ENCODE measurements at regions not wholly inside any gene's neighbourhood (a gene's known extent, or its start where the extent isn't known, plus 50 kb on each side); places are given as distances from the start of the nearest gene placed in this dataset.

GRCh38 chr22:48198489-48199459 lies 1436.3 kb downstream of the TBC1D22A start:
- no peak for TF ChIP-seq EZH2 (IDR thresholded peaks at IDR 0.05; ENCODE audit: borderline replicate concordance, insufficient read depth, low read depth, low read length, poor library complexity, severe bottlenecking)
- TF ChIP-seq, protein P1, sequence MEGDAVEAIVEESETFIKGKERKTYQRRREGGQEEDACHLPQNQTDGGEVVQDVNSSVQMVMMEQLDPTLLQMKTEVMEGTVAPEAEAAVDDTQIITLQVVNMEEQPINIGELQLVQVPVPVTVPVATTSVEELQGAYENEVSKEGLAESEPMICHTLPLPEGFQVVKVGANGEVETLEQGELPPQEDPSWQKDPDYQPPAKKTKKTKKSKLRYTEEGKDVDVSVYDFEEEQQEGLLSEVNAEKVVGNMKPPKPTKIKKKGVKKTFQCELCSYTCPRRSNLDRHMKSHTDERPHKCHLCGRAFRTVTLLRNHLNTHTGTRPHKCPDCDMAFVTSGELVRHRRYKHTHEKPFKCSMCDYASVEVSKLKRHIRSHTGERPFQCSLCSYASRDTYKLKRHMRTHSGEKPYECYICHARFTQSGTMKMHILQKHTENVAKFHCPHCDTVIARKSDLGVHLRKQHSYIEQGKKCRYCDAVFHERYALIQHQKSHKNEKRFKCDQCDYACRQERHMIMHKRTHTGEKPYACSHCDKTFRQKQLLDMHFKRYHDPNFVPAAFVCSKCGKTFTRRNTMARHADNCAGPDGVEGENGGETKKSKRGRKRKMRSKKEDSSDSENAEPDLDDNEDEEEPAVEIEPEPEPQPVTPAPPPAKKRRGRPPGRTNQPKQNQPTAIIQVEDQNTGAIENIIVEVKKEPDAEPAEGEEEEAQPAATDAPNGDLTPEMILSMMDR (IDR thresholded peaks at IDR 0.05) = no peak
- Mint-ChIP-seq H3K27me3 (peaks cover 37% of the 10 kb centered on the region), H3K9me3 (ENCODE audit: insufficient read depth) (no peaks in the 10 kb centered on the region), H3K27ac (no peak overlapping the region), H3K4me1 (peaks cover 8% of the 10 kb centered on the region), H3K4me3 (no peak overlapping the region)
- Histone ChIP-seq H3K4me2 (replicated peaks; ENCODE audit: low read depth, low read length, poor library complexity, severe bottlenecking) (peak overlapping the region; percentile 24), H3K27ac (ENCODE audit: low read length in 2 of 2) (no peak overlapping the region), H3K27me3 (replicated peaks in 1 of 4; ENCODE audit: control extremely low read depth in 1 of 4, control insufficient read depth in 3 of 4, insufficient read depth in 4 of 4, low read length in 3 of 4) (peaks cover 0 to 11% (median 4%) of the 10 kb centered on the region in 4 experiments), H3K9ac (ENCODE audit: low read length) (peak overlapping the region; percentile 9), H4K20me1 (ENCODE audit: control insufficient read depth, insufficient read depth, low read length, poor library complexity, severe bottlenecking) (no peaks in the 10 kb centered on the region), H3K9me3 (ENCODE audit: control extremely low read depth in 1 of 3, control insufficient read depth in 2 of 3, insufficient read depth in 1 of 3, low read length in 2 of 3) (peaks cover 0 to 11% (median 0%) of the 10 kb centered on the region in 3 donors), H2AFZ (ENCODE audit: insufficient read depth, low read depth, low read length, poor library complexity, severe bottlenecking) (no peak overlapping the region), H3K4me1 (ENCODE audit: control insufficient read depth in 2 of 2, insufficient read depth in 2 of 2, low read length in 2 of 2) (peaks cover 7 to 8% of the 10 kb centered on the region in 2 donors), H3K4me3 (ENCODE audit: control extremely low read depth in 1 of 5, extremely low read depth in 1 of 5, insufficient read depth in 1 of 5, low read depth in 2 of 5, low read length in 4 of 5) (no peak overlapping the region), H3K79me2 (ENCODE audit: control insufficient read depth, insufficient read depth, low read length) (no peaks in the 10 kb centered on the region), H3K36me3 (replicated peaks in 1 of 2; ENCODE audit: control extremely low read depth in 1 of 2, control insufficient read depth in 1 of 2, extremely low read depth in 1 of 2, insufficient read depth in 2 of 2, low read length in 1 of 2) (no peaks in the 10 kb centered on the region)
- 22% methylated on average over 11 of the region's 11 CpGs for WGBS (ENCODE audit: insufficient coverage)
- ATAC-seq (ENCODE audit: low read depth) (no peak), DNase-seq (no peak)
- CTCF ChIA-PET = no interaction called here
- POLR2A ChIA-PET = no interaction called here
- intact Hi-C loops (cut with micrococcal nuclease) = no loop called here

DNA sequence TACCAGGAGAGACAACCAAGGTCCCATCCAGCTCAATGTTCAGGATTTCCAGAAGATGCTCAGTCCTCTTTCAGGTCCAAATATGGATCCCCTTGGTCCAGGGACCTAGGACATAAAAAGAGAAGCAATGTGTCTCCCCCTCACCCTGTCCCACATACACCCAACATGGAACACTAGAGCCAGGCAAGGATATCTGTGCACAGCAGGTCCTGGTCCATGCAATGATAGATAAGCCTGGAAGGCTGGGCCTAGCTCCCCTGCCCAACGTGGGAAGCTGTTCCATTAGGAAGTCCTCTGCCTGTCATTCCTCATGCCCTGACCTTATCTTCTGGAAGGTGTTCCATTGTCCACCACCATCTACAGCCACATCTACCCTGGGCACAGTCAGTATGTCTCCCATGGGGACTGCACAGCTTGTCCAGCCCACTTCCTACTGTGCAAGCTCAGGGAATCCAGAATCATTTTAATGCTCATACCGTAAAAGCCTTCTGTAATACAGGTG lies 1434.8 kb downstream of the TBC1D22A start:
- DNase-seq (no peak), ATAC-seq (ENCODE audit: low read depth) (no peak)
- Histone ChIP-seq H3K9ac (ENCODE audit: low read length) (no peak overlapping the region), H3K9me3 (ENCODE audit: control extremely low read depth in 1 of 3, control insufficient read depth in 2 of 3, insufficient read depth in 1 of 3, low read length in 2 of 3) (peaks cover 2 to 15% (median 6%) of the 10 kb centered on the region in 3 donors), H3K4me1 (ENCODE audit: control insufficient read depth in 2 of 2, insufficient read depth in 2 of 2, low read length in 2 of 2) (peaks cover 7 to 8% of the 10 kb centered on the region in 2 donors), H2AFZ (ENCODE audit: insufficient read depth, low read depth, low read length, poor library complexity, severe bottlenecking) (no peak overlapping the region), H3K79me2 (ENCODE audit: control insufficient read depth, insufficient read depth, low read length) (no peaks in the 10 kb centered on the region), H4K20me1 (ENCODE audit: control insufficient read depth, insufficient read depth, low read length, poor library complexity, severe bottlenecking) (no peaks in the 10 kb centered on the region), H3K4me3 (ENCODE audit: control extremely low read depth in 1 of 5, extremely low read depth in 1 of 5, insufficient read depth in 1 of 5, low read depth in 2 of 5, low read length in 4 of 5) (no peak overlapping the region), H3K4me2 (replicated peaks; ENCODE audit: low read depth, low read length, poor library complexity, severe bottlenecking) (no peak overlapping the region), H3K27ac (ENCODE audit: low read length in 2 of 2) (no peak overlapping the region), H3K36me3 (replicated peaks in 1 of 2; ENCODE audit: control extremely low read depth in 1 of 2, control insufficient read depth in 1 of 2, extremely low read depth in 1 of 2, insufficient read depth in 2 of 2, low read length in 1 of 2) (no peaks in the 10 kb centered on the region), H3K27me3 (replicated peaks in 1 of 4; ENCODE audit: control extremely low read depth in 1 of 4, control insufficient read depth in 3 of 4, insufficient read depth in 4 of 4, low read length in 3 of 4) (peaks cover 0 to 11% (median 3%) of the 10 kb centered on the region in 4 experiments)
- peaks cover 8% of the 10 kb centered on the region for H3K4me1 Mint-ChIP-seq
- intact Hi-C loops (cut with micrococcal nuclease) = no loop called here
- no peak overlapping the region for H3K4me3 Mint-ChIP-seq
- TF ChIP-seq, protein P1 (IDR thresholded peaks at IDR 0.05) = no peak
- TF ChIP-seq EZH2 (IDR thresholded peaks at IDR 0.05; ENCODE audit: borderline replicate concordance, insufficient read depth, low read depth, low read length, poor library complexity, severe bottlenecking) = no peak
- H3K9me3 Mint-ChIP-seq (ENCODE audit: insufficient read depth) = no peaks in the 10 kb centered on the region
- 71% methylated on average over 1 of the region's 2 CpGs for WGBS (ENCODE audit: insufficient coverage)
- CTCF ChIA-PET = no interaction called here
- POLR2A ChIA-PET = no interaction called here
- H3K27ac Mint-ChIP-seq = no peak overlapping the region
- H3K27me3 Mint-ChIP-seq = peaks cover 32% of the 10 kb centered on the region
